ENCODE measurements at regions not wholly inside any gene's neighbourhood (a gene's known extent, or its start where the extent isn't known, plus 50 kb on each side); places are given as distances from the start of the nearest gene placed in this dataset.
A peak's percentile ranks its signal among the peaks of the same experiment; 100 is the strongest.

- DNase-seq (ENCODE audit: extremely low read depth in 1 of 2, low read depth in 1 of 2): no peak
Measured at GRCh38 chr10:28781296-28781695, 104.0 kb downstream of the BAMBI start.

- no peak for DNase-seq (ENCODE audit: extremely low read depth in 1 of 2, low read depth in 1 of 2)
Measured at GRCh38 chr10:28783087-28783486, 105.8 kb downstream of the BAMBI start.

- no peak for DNase-seq (ENCODE audit: extremely low read depth in 1 of 2, low read depth in 1 of 2)
Measured at GRCh38 chr10:28785018-28785417, 107.7 kb downstream of the BAMBI start.

- DNase-seq (ENCODE audit: extremely low read depth in 1 of 2, low read depth in 1 of 2): peak in 1 of 2 donors; percentile 8
Measured at GRCh38 chr10:28788252-28788651, 110.9 kb downstream of the BAMBI start.

- DNase-seq (ENCODE audit: extremely low read depth in 1 of 2, low read depth in 1 of 2): no peak
Measured at GRCh38 chr10:28788762-28789161, 111.4 kb downstream of the BAMBI start.

- DNase-seq (ENCODE audit: extremely low read depth in 1 of 2, low read depth in 1 of 2): no peak
Measured at GRCh38 chr10:28790146-28790545, 112.8 kb downstream of the BAMBI start.

GRCh38 chr10:28793482-28793881, 116.2 kb downstream of the BAMBI start:
- no peak for DNase-seq (ENCODE audit: extremely low read depth in 1 of 2, low read depth in 1 of 2)

GRCh38 chr10:28794986-28795385, 117.7 kb downstream of the BAMBI start:
- no peak for DNase-seq (ENCODE audit: extremely low read depth in 1 of 2, low read depth in 1 of 2)

GRCh38 chr10:28796606-28797512, 119.5 kb downstream of the BAMBI start:
- DNase-seq (ENCODE audit: extremely low read depth in 1 of 2, low read depth in 1 of 2): no peak

- no peak for DNase-seq (ENCODE audit: extremely low read depth in 1 of 2, low read depth in 1 of 2)
Measured at GRCh38 chr10:28797904-28798371, 120.6 kb downstream of the BAMBI start.

- no peak for DNase-seq (ENCODE audit: extremely low read depth in 1 of 2, low read depth in 1 of 2)
Measured at GRCh38 chr10:28798428-28798955, 121.2 kb downstream of the BAMBI start.

GRCh38 chr10:28798964-28799363, 121.6 kb downstream of the BAMBI start:
- no peak for DNase-seq (ENCODE audit: extremely low read depth in 1 of 2, low read depth in 1 of 2)

GRCh38 chr10:28800144-28800543, 122.8 kb downstream of the BAMBI start:
- DNase-seq (ENCODE audit: extremely low read depth in 1 of 2, low read depth in 1 of 2): no peak

- no peak for DNase-seq (ENCODE audit: extremely low read depth in 1 of 2, low read depth in 1 of 2)
Measured at GRCh38 chr10:28801247-28801646, 123.9 kb downstream of the BAMBI start.

GRCh38 chr10:28801869-28802268, 124.5 kb downstream of the BAMBI start:
- DNase-seq (ENCODE audit: extremely low read depth in 1 of 2, low read depth in 1 of 2): no peak

GRCh38 chr10:28805390-28805789, 128.1 kb downstream of the BAMBI start:
- no peak for DNase-seq (ENCODE audit: extremely low read depth in 1 of 2, low read depth in 1 of 2)

- DNase-seq (ENCODE audit: extremely low read depth in 1 of 2, low read depth in 1 of 2): no peak
Measured at GRCh38 chr10:28806488-28806941, 129.2 kb downstream of the BAMBI start.

GRCh38 chr10:28806951-28807759, 129.8 kb downstream of the BAMBI start:
- DNase-seq (ENCODE audit: extremely low read depth in 1 of 2, low read depth in 1 of 2): no peak

- no peak for DNase-seq (ENCODE audit: extremely low read depth in 1 of 2, low read depth in 1 of 2)
Measured at GRCh38 chr10:28807760-28808613, 130.7 kb downstream of the BAMBI start.

GRCh38 chr10:28808693-28809092, 131.4 kb downstream of the BAMBI start:
- DNase-seq (ENCODE audit: extremely low read depth in 1 of 2, low read depth in 1 of 2): no peak

Measured in stimulated activated CD8-positive, alpha-beta memory T cell treated with anti-CD3 and anti-CD28 coated beads, Interleukin-7, amount 100 ng/mL, for 48 hours (primary cell).